ENCODE measurements at regions not wholly inside any gene's neighbourhood (a gene's known extent, or its start where the extent isn't known, plus 50 kb on each side); places are given as distances from the start of the nearest gene placed in this dataset.
A peak's percentile ranks its signal among the peaks of the same experiment; 100 is the strongest.

- H3K9ac ChIP-seq (ENCODE audit: low read length) = no peak overlapping the region
- H2AFZ ChIP-seq (ENCODE audit: low read length) = no peak overlapping the region
- H3K4me3 ChIP-seq (ENCODE audit: low read depth, low read length, poor library complexity, severe bottlenecking) = no peak overlapping the region
- no peaks in the 10 kb centered on the region for H4K20me1 ChIP-seq (ENCODE audit: insufficient read depth, low read length)
- TF ChIP-seq CTCF (IDR thresholded peaks at IDR 0.05; ENCODE audit: low read length) = no peak
- TF ChIP-seq EZH2 (IDR thresholded peaks at IDR 0.05; ENCODE audit: borderline replicate concordance, low read length) = no peak
- no peaks in the 10 kb centered on the region for H3K79me2 ChIP-seq (ENCODE audit: insufficient read depth, low read length)
- H3K9me3 ChIP-seq (ENCODE audit: low read length) = no peaks in the 10 kb centered on the region
- H3F3A ChIP-seq (ENCODE audit: insufficient read depth, low read length) = no peaks in the 10 kb centered on the region
- no peaks in the 10 kb centered on the region for H3K4me1 ChIP-seq (ENCODE audit: insufficient read depth, low read length, severe bottlenecking)
- no peak overlapping the region for H3K4me2 ChIP-seq (ENCODE audit: low read length)
- no peaks in the 10 kb centered on the region for H3K36me3 ChIP-seq (ENCODE audit: insufficient read depth, low read length)
- no peaks in the 10 kb centered on the region for H3K27me3 ChIP-seq (ENCODE audit: insufficient read depth, low read length)
- no peaks in the 10 kb centered on the region for H3K9me2 ChIP-seq (ENCODE audit: low read depth, low read length)
- no peak overlapping the region for H3K27ac ChIP-seq (ENCODE audit: low read depth, low read length, poor library complexity, severe bottlenecking)
These were observed 263.0 kb downstream of the EBLN2 start for GRCh38 chr3:73324203-73325155.

- Histone ChIP-seq H3K4me1 (ENCODE audit: insufficient read depth, low read length, severe bottlenecking) (no peaks in the 10 kb centered on the region), H3K27ac (ENCODE audit: low read depth, low read length, poor library complexity, severe bottlenecking) (no peak overlapping the region), H3K4me2 (ENCODE audit: low read length) (no peak overlapping the region), H3K9me3 (ENCODE audit: low read length) (no peaks in the 10 kb centered on the region), H3K27me3 (ENCODE audit: insufficient read depth, low read length) (no peaks in the 10 kb centered on the region), H2AFZ (ENCODE audit: low read length) (no peak overlapping the region), H3K36me3 (ENCODE audit: insufficient read depth, low read length) (no peaks in the 10 kb centered on the region), H3F3A (ENCODE audit: insufficient read depth, low read length) (no peaks in the 10 kb centered on the region), H4K20me1 (ENCODE audit: insufficient read depth, low read length) (no peaks in the 10 kb centered on the region), H3K4me3 (ENCODE audit: low read depth, low read length, poor library complexity, severe bottlenecking) (no peak overlapping the region), H3K9ac (ENCODE audit: low read length) (no peak overlapping the region), H3K79me2 (ENCODE audit: insufficient read depth, low read length) (no peaks in the 10 kb centered on the region), H3K9me2 (ENCODE audit: low read depth, low read length) (no peaks in the 10 kb centered on the region)
- TF ChIP-seq CTCF (IDR thresholded peaks at IDR 0.05; ENCODE audit: low read length) (no peak), EZH2 (IDR thresholded peaks at IDR 0.05; ENCODE audit: borderline replicate concordance, low read length) (no peak)
These were observed 264.9 kb downstream of the EBLN2 start for GRCh38 chr3:73326396-73326795.

GRCh38 chr3:73327052-73327451, 265.6 kb downstream of the EBLN2 start:
- no peak overlapping the region for H2AFZ ChIP-seq (ENCODE audit: low read length)
- H3K27me3 ChIP-seq (ENCODE audit: insufficient read depth, low read length) = no peaks in the 10 kb centered on the region
- H3F3A ChIP-seq (ENCODE audit: insufficient read depth, low read length) = no peaks in the 10 kb centered on the region
- TF ChIP-seq CTCF (IDR thresholded peaks at IDR 0.05; ENCODE audit: low read length) = 0 out of 2 replicates have a peak, but pooled peaks have one; percentile 7
- no peak for TF ChIP-seq EZH2 (IDR thresholded peaks at IDR 0.05; ENCODE audit: borderline replicate concordance, low read length)
- no peak overlapping the region for H3K4me3 ChIP-seq (ENCODE audit: low read depth, low read length, poor library complexity, severe bottlenecking)
- no peaks in the 10 kb centered on the region for H4K20me1 ChIP-seq (ENCODE audit: insufficient read depth, low read length)
- no peak overlapping the region for H3K27ac ChIP-seq (ENCODE audit: low read depth, low read length, poor library complexity, severe bottlenecking)
- no peak overlapping the region for H3K4me2 ChIP-seq (ENCODE audit: low read length)
- no peaks in the 10 kb centered on the region for H3K9me2 ChIP-seq (ENCODE audit: low read depth, low read length)
- no peak overlapping the region for H3K9ac ChIP-seq (ENCODE audit: low read length)
- no peaks in the 10 kb centered on the region for H3K79me2 ChIP-seq (ENCODE audit: insufficient read depth, low read length)
- H3K36me3 ChIP-seq (ENCODE audit: insufficient read depth, low read length) = no peaks in the 10 kb centered on the region
- no peaks in the 10 kb centered on the region for H3K9me3 ChIP-seq (ENCODE audit: low read length)
- H3K4me1 ChIP-seq (ENCODE audit: insufficient read depth, low read length, severe bottlenecking) = no peaks in the 10 kb centered on the region
